ENCODE measurements at regions not wholly inside any gene's neighbourhood (a gene's known extent, or its start where the extent isn't known, plus 50 kb on each side); places are given as distances from the start of the nearest gene placed in this dataset.

DNA sequence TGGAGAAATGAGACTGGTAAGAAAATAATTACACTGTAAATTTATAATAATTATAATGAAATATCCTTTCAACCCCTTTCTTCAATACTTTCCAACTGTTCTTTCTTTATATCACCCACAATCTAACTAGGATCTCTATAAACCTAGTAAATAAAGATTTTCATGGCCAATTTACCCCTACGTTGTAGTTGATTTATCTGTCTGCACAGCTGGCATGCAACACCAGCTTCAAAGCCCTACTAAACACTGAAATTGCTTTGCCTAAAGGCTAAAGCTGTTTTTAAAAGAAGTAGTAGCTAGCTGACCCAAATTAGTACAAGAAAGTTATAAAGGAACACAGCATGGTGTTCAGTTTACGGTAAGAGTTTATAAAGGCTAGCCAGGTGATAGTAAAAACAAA lies 140.1 kb downstream of the NOL4 start:
- Histone ChIP-seq H3K9me2 (ENCODE audit: insufficient read depth) (no peaks in the 10 kb centered on the region), H3K4me3 (no peak overlapping the region), H3K79me2 (replicated peaks; ENCODE audit: insufficient read depth) (no peaks in the 10 kb centered on the region), H3K36me3 (ENCODE audit: insufficient read depth) (no peaks in the 10 kb centered on the region), H3K4me2 (no peak overlapping the region), H3K4me1 (ENCODE audit: insufficient read depth) (no peaks in the 10 kb centered on the region), H3K27me3 (ENCODE audit: insufficient read depth) (no peaks in the 10 kb centered on the region), H4K20me1 (replicated peaks; ENCODE audit: insufficient read depth) (no peaks in the 10 kb centered on the region), H3K27ac (ENCODE audit: low read depth) (no peak overlapping the region), H3F3A (replicated peaks; ENCODE audit: low read depth) (no peaks in the 10 kb centered on the region), H2AFZ (no peak overlapping the region)
- DNase-seq (ENCODE audit: low spot score) (no peak), ATAC-seq (no peak)
- no peaks in the 10 kb centered on the region for H3K36me3 Mint-ChIP-seq (ENCODE audit: low read depth)
- H3K4me1 Mint-ChIP-seq = no peaks in the 10 kb centered on the region
- TF ChIP-seq EZH2phosphoT487 (IDR thresholded peaks at IDR 0.05; ENCODE audit: unreplicated experiment) (no peak), EZH2 (IDR thresholded peaks at IDR 0.05; ENCODE audit: low read depth, unreplicated experiment) (no peak), ZNF114 (CRISPR knock-in tag; IDR thresholded peaks at IDR 0.05) (no peak), NANOG (IDR thresholded peaks at IDR 0.05; ENCODE audit: borderline replicate concordance) (no peak), CREB1 (CRISPR knock-in tag; IDR thresholded peaks at IDR 0.05; ENCODE audit: low read depth) (no peak), JUNB (IDR thresholded peaks at IDR 0.05; ENCODE audit: unreplicated experiment) (no peak), STAT1 (IDR thresholded peaks at IDR 0.05; ENCODE audit: unreplicated experiment) (no peak), POLR2AphosphoS5 (IDR thresholded peaks at IDR 0.05; ENCODE audit: low read depth) (no peak), ZNF331 (CRISPR knock-in tag; IDR thresholded peaks at IDR 0.05; ENCODE audit: low read depth) (no peak)
- TF ChIP-seq, protein P1, sequence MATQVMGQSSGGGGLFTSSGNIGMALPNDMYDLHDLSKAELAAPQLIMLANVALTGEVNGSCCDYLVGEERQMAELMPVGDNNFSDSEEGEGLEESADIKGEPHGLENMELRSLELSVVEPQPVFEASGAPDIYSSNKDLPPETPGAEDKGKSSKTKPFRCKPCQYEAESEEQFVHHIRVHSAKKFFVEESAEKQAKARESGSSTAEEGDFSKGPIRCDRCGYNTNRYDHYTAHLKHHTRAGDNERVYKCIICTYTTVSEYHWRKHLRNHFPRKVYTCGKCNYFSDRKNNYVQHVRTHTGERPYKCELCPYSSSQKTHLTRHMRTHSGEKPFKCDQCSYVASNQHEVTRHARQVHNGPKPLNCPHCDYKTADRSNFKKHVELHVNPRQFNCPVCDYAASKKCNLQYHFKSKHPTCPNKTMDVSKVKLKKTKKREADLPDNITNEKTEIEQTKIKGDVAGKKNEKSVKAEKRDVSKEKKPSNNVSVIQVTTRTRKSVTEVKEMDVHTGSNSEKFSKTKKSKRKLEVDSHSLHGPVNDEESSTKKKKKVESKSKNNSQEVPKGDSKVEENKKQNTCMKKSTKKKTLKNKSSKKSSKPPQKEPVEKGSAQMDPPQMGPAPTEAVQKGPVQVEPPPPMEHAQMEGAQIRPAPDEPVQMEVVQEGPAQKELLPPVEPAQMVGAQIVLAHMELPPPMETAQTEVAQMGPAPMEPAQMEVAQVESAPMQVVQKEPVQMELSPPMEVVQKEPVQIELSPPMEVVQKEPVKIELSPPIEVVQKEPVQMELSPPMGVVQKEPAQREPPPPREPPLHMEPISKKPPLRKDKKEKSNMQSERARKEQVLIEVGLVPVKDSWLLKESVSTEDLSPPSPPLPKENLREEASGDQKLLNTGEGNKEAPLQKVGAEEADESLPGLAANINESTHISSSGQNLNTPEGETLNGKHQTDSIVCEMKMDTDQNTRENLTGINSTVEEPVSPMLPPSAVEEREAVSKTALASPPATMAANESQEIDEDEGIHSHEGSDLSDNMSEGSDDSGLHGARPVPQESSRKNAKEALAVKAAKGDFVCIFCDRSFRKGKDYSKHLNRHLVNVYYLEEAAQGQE (IDR thresholded peaks at IDR 0.05; ENCODE audit: unreplicated experiment) = no peak
- TF ChIP-seq, protein P2, sequence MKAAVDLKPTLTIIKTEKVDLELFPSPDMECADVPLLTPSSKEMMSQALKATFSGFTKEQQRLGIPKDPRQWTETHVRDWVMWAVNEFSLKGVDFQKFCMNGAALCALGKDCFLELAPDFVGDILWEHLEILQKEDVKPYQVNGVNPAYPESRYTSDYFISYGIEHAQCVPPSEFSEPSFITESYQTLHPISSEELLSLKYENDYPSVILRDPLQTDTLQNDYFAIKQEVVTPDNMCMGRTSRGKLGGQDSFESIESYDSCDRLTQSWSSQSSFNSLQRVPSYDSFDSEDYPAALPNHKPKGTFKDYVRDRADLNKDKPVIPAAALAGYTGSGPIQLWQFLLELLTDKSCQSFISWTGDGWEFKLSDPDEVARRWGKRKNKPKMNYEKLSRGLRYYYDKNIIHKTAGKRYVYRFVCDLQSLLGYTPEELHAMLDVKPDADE (IDR thresholded peaks at IDR 0.05) = no peak
- TF ChIP-seq, protein P3, sequence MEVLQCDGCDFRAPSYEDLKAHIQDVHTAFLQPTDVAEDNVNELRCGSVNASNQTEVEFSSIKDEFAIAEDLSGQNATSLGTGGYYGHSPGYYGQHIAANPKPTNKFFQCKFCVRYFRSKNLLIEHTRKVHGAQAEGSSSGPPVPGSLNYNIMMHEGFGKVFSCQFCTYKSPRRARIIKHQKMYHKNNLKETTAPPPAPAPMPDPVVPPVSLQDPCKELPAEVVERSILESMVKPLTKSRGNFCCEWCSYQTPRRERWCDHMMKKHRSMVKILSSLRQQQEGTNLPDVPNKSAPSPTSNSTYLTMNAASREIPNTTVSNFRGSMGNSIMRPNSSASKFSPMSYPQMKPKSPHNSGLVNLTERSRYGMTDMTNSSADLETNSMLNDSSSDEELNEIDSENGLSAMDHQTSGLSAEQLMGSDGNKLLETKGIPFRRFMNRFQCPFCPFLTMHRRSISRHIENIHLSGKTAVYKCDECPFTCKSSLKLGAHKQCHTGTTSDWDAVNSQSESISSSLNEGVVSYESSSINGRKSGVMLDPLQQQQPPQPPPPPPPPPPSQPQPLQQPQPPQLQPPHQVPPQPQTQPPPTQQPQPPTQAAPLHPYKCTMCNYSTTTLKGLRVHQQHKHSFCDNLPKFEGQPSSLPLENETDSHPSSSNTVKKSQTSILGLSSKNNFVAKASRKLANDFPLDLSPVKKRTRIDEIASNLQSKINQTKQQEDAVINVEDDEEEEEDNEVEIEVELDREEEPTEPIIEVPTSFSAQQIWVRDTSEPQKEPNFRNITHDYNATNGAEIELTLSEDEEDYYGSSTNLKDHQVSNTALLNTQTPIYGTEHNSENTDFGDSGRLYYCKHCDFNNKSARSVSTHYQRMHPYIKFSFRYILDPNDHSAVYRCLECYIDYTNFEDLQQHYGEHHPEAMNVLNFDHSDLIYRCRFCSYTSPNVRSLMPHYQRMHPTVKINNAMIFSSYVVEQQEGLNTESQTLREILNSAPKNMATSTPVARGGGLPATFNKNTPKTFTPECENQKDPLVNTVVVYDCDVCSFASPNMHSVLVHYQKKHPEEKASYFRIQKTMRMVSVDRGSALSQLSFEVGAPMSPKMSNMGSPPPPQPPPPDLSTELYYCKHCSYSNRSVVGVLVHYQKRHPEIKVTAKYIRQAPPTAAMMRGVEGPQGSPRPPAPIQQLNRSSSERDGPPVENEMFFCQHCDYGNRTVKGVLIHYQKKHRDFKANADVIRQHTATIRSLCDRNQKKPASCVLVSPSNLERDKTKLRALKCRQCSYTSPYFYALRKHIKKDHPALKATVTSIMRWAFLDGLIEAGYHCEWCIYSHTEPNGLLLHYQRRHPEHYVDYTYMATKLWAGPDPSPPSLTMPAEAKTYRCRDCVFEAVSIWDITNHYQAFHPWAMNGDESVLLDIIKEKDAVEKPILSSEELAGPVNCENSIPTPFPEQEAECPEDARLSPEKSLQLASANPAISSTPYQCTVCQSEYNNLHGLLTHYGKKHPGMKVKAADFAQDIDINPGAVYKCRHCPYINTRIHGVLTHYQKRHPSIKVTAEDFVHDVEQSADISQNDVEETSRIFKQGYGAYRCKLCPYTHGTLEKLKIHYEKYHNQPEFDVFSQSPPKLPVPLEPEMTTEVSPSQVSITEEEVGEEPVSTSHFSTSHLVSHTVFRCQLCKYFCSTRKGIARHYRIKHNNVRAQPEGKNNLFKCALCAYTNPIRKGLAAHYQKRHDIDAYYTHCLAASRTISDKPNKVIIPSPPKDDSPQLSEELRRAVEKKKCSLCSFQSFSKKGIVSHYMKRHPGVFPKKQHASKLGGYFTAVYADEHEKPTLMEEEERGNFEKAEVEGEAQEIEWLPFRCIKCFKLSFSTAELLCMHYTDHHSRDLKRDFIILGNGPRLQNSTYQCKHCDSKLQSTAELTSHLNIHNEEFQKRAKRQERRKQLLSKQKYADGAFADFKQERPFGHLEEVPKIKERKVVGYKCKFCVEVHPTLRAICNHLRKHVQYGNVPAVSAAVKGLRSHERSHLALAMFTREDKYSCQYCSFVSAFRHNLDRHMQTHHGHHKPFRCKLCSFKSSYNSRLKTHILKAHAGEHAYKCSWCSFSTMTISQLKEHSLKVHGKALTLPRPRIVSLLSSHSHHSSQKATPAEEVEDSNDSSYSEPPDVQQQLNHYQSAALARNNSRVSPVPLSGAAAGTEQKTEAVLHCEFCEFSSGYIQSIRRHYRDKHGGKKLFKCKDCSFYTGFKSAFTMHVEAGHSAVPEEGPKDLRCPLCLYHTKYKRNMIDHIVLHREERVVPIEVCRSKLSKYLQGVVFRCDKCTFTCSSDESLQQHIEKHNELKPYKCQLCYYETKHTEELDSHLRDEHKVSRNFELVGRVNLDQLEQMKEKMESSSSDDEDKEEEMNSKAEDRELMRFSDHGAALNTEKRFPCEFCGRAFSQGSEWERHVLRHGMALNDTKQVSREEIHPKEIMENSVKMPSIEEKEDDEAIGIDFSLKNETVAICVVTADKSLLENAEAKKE (CRISPR knock-in tag; IDR thresholded peaks at IDR 0.05) = no peak
- TF ChIP-seq, protein P4, sequence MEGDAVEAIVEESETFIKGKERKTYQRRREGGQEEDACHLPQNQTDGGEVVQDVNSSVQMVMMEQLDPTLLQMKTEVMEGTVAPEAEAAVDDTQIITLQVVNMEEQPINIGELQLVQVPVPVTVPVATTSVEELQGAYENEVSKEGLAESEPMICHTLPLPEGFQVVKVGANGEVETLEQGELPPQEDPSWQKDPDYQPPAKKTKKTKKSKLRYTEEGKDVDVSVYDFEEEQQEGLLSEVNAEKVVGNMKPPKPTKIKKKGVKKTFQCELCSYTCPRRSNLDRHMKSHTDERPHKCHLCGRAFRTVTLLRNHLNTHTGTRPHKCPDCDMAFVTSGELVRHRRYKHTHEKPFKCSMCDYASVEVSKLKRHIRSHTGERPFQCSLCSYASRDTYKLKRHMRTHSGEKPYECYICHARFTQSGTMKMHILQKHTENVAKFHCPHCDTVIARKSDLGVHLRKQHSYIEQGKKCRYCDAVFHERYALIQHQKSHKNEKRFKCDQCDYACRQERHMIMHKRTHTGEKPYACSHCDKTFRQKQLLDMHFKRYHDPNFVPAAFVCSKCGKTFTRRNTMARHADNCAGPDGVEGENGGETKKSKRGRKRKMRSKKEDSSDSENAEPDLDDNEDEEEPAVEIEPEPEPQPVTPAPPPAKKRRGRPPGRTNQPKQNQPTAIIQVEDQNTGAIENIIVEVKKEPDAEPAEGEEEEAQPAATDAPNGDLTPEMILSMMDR (conservative IDR thresholded peaks at IDR 0.05; ENCODE audit: low read depth in 2 of 2) = no peak
- no peaks in the 10 kb centered on the region for H3K9me3 Mint-ChIP-seq
- no peak overlapping the region for H3K27ac Mint-ChIP-seq
- H3K4me3 Mint-ChIP-seq = no peak overlapping the region
- no peaks in the 10 kb centered on the region for H3K27me3 Mint-ChIP-seq (ENCODE audit: insufficient read depth, low read depth, poor library complexity)

All from GM23338 (cell line).